HepG2 (cell line): ENCODE measurements at regions not wholly inside any gene's neighbourhood (a gene's known extent, or its start where the extent isn't known, plus 50 kb on each side); places are given as distances from the start of the nearest gene placed in this dataset.

Source experiments
- ATAC-seq: fragments of 200-7000 bp; cut with Tn5 transposase; 3 replicates; pipeline ENCODE4 v1.9.1; 2020; ENCODE audit warnings: mild to moderate bottlenecking, moderate library complexity
- BruUV-seq: library from RNA; stranded (reverse); fragments of 400-500 nt; replicated peaks from 2 replicates; lab custom pipeline; 2021; lab: Mats Ljungman, UMichigan
- CTCF ChIA-PET: fragments of 300-600 bp; formaldehyde crosslinking; extraction: SDS; loops from one replicate; lab custom pipeline; 2021; ENCODE audit warnings: low total read pairs, inconsistent platforms, low intra/inter-chr PET ratio; lab: Yijun Ruan, JAX
- POLR2A ChIA-PET: fragments of 350-600 bp; sonication (Branson Sonifier 250); formaldehyde crosslinking; loops from one replicate; lab custom pipeline; 2020; ENCODE audit warnings: antibody characterized with exemption, inconsistent platforms; lab: Yijun Ruan, JAX
- DNase-seq: peaks from one replicate; pipeline ENCODE4 v3.0.0-alpha.2; 2015; ENCODE audit warnings: low spot score
- FAIRE-seq: peaks from 3 replicates; lab custom pipeline; 2011; peaks lifted over from hg19 to GRCh38; lab: Jason Lieb, UNC
- H2AFZ ChIP-seq: one replicate; pipeline ENCODE4 v1.6.1; 2011; ENCODE audit warnings: low read length, inconsistent platforms
- H3K27ac ChIP-seq: fragments of 300-600 bp; 3 replicates; pipeline ENCODE4 v1.8.0; 2011; ENCODE audit warnings: mixed run types, mild to moderate bottlenecking, mixed read lengths, low read length, inconsistent platforms; ENCODE audit not compliant: insufficient read depth; ENCODE audit errors: extremely low read length
- H3K27me3 ChIP-seq, 2 experiments: fragments of 200-600 bp in 1 of 2; 2 replicates in 1 of 2; 3 replicates in 1 of 2; pipeline versions ENCODE4 v1.6.0 to v1.8.0; 2011; ENCODE audit warnings: low read length in 2 of 2, mild to moderate bottlenecking in 2 of 2, moderate library complexity in 2 of 2, inconsistent platforms in 1 of 2; ENCODE audit not compliant: insufficient read depth in 2 of 2, control insufficient read depth in 1 of 2
- H3K36me3 ChIP-seq, 2 experiments: fragments of 200-600 bp in 1 of 2; replicated peaks in 1 of 2; 2 replicates in 1 of 2; 3 replicates in 1 of 2; pipeline versions ENCODE4 v1.5.1 to v1.8.0; 2011; ENCODE audit warnings: low read length in 2 of 2, inconsistent platforms in 1 of 2; ENCODE audit not compliant: insufficient read depth in 2 of 2, control insufficient read depth in 1 of 2
- H3K4me1 ChIP-seq: 2 replicates; pipeline ENCODE4 v1.5.1; 2012; ENCODE audit warnings: low read length, inconsistent platforms; ENCODE audit not compliant: insufficient read depth
- H3K4me2 ChIP-seq: 2 replicates; pipeline ENCODE4 v1.6.0; 2011; ENCODE audit warnings: low read depth, low read length, inconsistent platforms
- H3K4me3 ChIP-seq, 3 experiments: fragments of 200-600 bp in 1 of 3; sonication (generic), shearing (Covaris generic) in 1 of 3; replicated peaks in 1 of 3; 2 replicates each; pipeline ENCODE4 v1.5.1; 2011 to 2016; ENCODE audit warnings: low read length in 3 of 3, inconsistent platforms in 2 of 3, low read depth in 2 of 3, mild to moderate bottlenecking in 2 of 3, control low read depth in 1 of 3, mixed read lengths in 1 of 3; ENCODE audit not compliant: insufficient read depth in 1 of 3
- H3K79me2 ChIP-seq: one replicate; pipeline ENCODE4 v1.6.1; 2011; ENCODE audit warnings: low read length, inconsistent platforms; ENCODE audit not compliant: insufficient read depth
- H3K9ac ChIP-seq: 2 replicates; pipeline ENCODE4 v1.6.0; 2011; ENCODE audit warnings: mild to moderate bottlenecking, low read depth, low read length, inconsistent platforms; ENCODE audit not compliant: insufficient read depth
- H3K9me3 ChIP-seq: 2 replicates; pipeline ENCODE4 v1.5.1; 2012; ENCODE audit warnings: mild to moderate bottlenecking, low read length
- H4K20me1 ChIP-seq: 2 replicates; pipeline ENCODE4 v1.6.0; 2011; ENCODE audit warnings: inconsistent platforms, mild to moderate bottlenecking, low read length, moderate library complexity; ENCODE audit not compliant: insufficient read depth
- ARNTL ChIP-seq: sonication (generic); formaldehyde crosslinking; IDR thresholded peaks from 2 replicates; pipeline ENCODE4 v1.4.0; 2020; ENCODE audit warnings: mild to moderate bottlenecking, missing genetic modification reagents
- FLYWCH1 ChIP-seq: sonication (generic); formaldehyde crosslinking; IDR thresholded peaks from 2 replicates; pipeline ENCODE4 v1.8.1; 2023; ENCODE audit warnings: mild to moderate bottlenecking, missing genetic modification reagents
- PAWR ChIP-seq: sonication (generic); formaldehyde crosslinking; IDR thresholded peaks from 2 replicates; pipeline ENCODE4 v1.4.0; 2020; ENCODE audit warnings: missing genetic modification reagents, mild to moderate bottlenecking, borderline replicate concordance
- ZKSCAN1 ChIP-seq: fragments of 150-350 bp; IDR thresholded peaks from 2 replicates; pipeline ENCODE4 v1.6.1; 2014; ENCODE audit warnings: low read length
- ZNF703 ChIP-seq: sonication (generic); formaldehyde crosslinking; IDR thresholded peaks from 2 replicates; pipeline ENCODE4 v1.5.1; 2020; ENCODE audit warnings: missing genetic modification reagents, mild to moderate bottlenecking, moderate library complexity, borderline replicate concordance
- WGBS: methylation state at CpG from one replicate; pipeline ENCODE4 v1.1.6; 2017; ENCODE audit warnings: low lambda C conversion rate; 5-methylcytosine and 5-hydroxymethylcytosine counted together
- in situ Hi-C: cut with HindIII; loops from 2 replicates; pipeline ENCODE4 v1.10.0; 2017; ENCODE audit warnings: low pct_unique_long_range_greater_than_20kb; ENCODE audit not compliant: extremely low pct_ligation_motif_present
- intact Hi-C: fragments of 100-400 bp; cut with micrococcal nuclease; formaldehyde crosslinking; loops from one replicate; pipeline ENCODE4 v1.10.0; 2022; ENCODE audit not compliant: unreplicated experiment
- TF ChIP-seq, protein P1 (sequence below): sonication (generic); formaldehyde crosslinking; IDR thresholded peaks from 2 replicates; pipeline ENCODE4 v1.8.0; 2022; ENCODE audit warnings: missing genetic modification reagents, mild to moderate bottlenecking, inconsistent platforms, borderline replicate concordance
- TF ChIP-seq, protein P2 (sequence below): sonication (generic); formaldehyde crosslinking; IDR thresholded peaks from 2 replicates; pipeline ENCODE4 v1.5.1; 2020; ENCODE audit warnings: missing genetic modification reagents, mild to moderate bottlenecking, borderline replicate concordance
- TF ChIP-seq, protein P3 (sequence below): sonication (generic); formaldehyde crosslinking; IDR thresholded peaks from 2 replicates; pipeline ENCODE4 v1.8.1; 2023; ENCODE audit warnings: mild to moderate bottlenecking, missing genetic modification reagents, borderline replicate concordance
- TF ChIP-seq, protein P4 (sequence below): IDR thresholded peaks from 2 replicates; pipeline ENCODE4 v1.6.1; 2018; ENCODE audit warnings: missing genetic modification reagents

DNA sequence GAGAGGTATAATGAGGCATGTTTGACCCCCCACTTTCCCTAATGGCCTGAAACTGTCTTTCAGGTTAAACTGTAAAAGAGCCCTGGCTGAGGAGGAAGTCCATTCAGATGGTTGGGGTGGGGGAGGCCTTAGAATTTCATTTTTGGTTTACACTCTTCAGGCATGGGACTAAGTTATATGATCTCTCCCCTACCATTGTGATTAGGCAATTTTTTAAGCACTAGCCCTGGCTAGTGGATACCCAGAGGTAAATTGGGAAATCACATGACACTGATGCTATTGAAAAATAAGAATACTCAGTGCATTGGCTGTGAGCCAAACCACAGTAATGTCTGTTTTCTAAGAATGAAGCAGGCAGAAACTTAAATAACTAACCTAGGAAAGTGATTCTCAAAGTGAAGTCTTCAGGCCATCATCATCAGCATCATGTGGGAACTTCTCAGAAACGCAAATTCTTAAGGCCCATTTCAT, 149.7 kb downstream of the RRAGB start:
- Histone ChIP-seq H3K4me2 (no peak overlapping the region), H3K9ac (no peak overlapping the region)
- TF ChIP-seq, protein P1, sequence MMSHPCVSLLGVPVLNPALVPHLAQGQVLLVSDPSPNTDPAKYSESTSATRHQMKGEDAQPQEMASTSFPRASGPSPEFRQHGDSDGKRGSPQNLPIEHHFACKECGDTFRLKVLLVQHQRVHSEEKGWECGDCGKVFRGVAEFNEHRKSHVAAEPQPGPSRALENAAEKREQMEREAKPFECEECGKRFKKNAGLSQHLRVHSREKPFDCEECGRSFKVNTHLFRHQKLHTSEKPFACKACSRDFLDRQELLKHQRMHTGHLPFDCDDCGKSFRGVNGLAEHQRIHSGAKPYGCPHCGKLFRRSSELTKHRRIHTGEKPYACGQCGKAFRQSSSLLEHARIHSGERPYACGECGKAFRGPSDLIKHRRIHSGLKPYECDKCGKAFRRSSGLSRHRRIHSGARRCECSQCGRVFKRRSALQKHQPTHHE (CRISPR knock-in tag): no peak
- TF ChIP-seq ZKSCAN1 (no peak), PAWR (CRISPR knock-in tag) (no peak), ZNF703 (no peak), ARNTL (CRISPR knock-in tag) (no peak), FLYWCH1 (CRISPR knock-in tag) (no peak)
- TF ChIP-seq, protein P2, sequence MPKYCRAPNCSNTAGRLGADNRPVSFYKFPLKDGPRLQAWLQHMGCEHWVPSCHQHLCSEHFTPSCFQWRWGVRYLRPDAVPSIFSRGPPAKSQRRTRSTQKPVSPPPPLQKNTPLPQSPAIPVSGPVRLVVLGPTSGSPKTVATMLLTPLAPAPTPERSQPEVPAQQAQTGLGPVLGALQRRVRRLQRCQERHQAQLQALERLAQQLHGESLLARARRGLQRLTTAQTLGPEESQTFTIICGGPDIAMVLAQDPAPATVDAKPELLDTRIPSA (CRISPR knock-in tag): no peak
- TF ChIP-seq, protein P3, sequence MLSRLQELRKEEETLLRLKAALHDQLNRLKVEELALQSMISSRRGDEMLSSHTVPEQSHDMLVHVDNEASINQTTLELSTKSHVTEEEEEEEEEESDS (CRISPR knock-in tag): no peak
- TF ChIP-seq, protein P4, sequence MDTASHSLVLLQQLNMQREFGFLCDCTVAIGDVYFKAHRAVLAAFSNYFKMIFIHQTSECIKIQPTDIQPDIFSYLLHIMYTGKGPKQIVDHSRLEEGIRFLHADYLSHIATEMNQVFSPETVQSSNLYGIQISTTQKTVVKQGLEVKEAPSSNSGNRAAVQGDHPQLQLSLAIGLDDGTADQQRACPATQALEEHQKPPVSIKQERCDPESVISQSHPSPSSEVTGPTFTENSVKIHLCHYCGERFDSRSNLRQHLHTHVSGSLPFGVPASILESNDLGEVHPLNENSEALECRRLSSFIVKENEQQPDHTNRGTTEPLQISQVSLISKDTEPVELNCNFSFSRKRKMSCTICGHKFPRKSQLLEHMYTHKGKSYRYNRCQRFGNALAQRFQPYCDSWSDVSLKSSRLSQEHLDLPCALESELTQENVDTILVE (CRISPR knock-in tag): no peak
- TF ChIP-seq, all 625 proteins: peak for 0
- Histone ChIP-seq H3K4me3 (no peak overlapping the region), H3K27ac (no peak overlapping the region), H3K36me3 (no peaks in the 10 kb centered on the region), H4K20me1 (no peaks in the 10 kb centered on the region), H3K27me3 (no peaks in the 10 kb centered on the region), H3K9me3 (no peaks in the 10 kb centered on the region), H2AFZ (no peak overlapping the region), H3K79me2 (no peaks in the 10 kb centered on the region), H3K4me1 (no peaks in the 10 kb centered on the region)
- in situ Hi-C loops (no loop called here), intact Hi-C loops (no loop called here)
- FAIRE-seq (no peak), DNase-seq (no peak), ATAC-seq (no peak)
- POLR2A ChIA-PET: no interaction called here
- CTCF ChIA-PET: no interaction called here
- WGBS: no CpG with 5 or more reads among the region's 1 CpG
- no TSS peak for BruUV-seq
